ENCODE measurements at regions not wholly inside any gene's neighbourhood (a gene's known extent, or its start where the extent isn't known, plus 50 kb on each side); places are given as distances from the start of the nearest gene placed in this dataset.

DNA sequence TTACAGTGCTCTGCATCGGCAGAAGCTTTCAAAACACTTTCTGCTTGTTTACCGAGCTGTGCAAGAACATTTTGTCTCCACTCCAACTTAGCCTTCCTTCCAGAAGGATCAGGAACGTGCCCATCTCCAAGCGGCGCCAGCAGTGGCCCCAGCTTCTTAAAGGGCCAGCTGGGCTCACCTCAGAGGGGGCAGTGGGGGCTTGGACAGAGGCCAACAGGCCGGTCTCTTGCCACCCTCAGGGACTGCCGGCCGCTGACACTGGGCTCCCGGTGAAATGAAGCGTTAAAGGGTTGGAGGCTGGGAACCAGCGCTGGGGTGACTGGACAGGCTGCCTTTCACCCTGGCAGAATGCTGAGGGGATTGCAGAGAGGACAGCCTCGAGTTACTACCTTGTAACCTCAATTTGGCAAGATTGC, 67.0 kb upstream of the RNU6ATAC start:
- no peak overlapping the region for H3K4me3 ChIP-seq (ENCODE audit: low read depth, low read length)
- TF ChIP-seq, protein P1, sequence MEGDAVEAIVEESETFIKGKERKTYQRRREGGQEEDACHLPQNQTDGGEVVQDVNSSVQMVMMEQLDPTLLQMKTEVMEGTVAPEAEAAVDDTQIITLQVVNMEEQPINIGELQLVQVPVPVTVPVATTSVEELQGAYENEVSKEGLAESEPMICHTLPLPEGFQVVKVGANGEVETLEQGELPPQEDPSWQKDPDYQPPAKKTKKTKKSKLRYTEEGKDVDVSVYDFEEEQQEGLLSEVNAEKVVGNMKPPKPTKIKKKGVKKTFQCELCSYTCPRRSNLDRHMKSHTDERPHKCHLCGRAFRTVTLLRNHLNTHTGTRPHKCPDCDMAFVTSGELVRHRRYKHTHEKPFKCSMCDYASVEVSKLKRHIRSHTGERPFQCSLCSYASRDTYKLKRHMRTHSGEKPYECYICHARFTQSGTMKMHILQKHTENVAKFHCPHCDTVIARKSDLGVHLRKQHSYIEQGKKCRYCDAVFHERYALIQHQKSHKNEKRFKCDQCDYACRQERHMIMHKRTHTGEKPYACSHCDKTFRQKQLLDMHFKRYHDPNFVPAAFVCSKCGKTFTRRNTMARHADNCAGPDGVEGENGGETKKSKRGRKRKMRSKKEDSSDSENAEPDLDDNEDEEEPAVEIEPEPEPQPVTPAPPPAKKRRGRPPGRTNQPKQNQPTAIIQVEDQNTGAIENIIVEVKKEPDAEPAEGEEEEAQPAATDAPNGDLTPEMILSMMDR (IDR thresholded peaks at IDR 0.05; ENCODE audit: low read depth, low read length, missing control alignments), result no peak
- DNase-seq (ENCODE audit: low read depth), result no peak

DNA sequence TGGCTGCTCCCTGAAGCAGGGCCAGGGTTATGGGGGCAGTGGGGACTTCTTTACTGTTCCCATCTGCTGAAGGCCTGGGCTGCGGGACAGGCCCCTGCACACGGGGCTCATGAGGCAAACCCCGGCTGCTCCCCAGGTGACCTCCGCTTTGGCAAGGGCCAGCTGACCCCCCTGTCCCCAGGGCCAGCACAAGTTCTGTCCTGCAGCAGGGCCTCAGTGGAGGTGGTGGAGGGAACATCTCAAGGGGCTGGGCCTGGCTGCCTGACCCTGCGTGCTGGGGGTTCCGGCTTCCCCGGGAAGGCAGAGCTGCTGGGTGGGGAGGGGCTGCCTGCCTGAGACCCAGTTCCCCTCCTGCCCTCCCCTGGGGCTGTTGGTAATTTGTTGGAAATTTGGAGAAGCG, 67.4 kb upstream of the RNU6ATAC start:
- TF ChIP-seq, protein P1 (IDR thresholded peaks at IDR 0.05; ENCODE audit: low read depth, low read length, missing control alignments), result no peak
- no peak for DNase-seq (ENCODE audit: low read depth)

DNA sequence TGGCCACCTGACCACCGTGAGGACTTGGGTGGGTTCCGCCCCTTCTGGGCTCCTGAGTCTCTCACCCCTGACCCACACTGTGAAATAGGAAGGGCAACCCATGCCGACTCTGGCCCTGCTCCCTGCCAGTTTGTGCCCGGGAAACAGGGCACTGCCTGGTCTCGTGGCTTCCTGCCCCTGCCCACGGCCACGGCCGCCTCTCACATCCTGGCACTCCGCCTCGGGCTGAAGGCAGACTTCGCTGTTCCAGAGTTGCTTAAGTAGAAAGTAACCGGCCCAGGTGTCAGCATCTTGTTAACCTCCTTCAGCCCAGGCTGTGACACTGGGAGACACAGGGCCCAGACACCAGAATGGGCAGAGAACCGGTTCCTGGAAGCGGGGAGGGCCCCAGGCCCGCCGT, 68.7 kb upstream of the RNU6ATAC start:
- H3K4me3 ChIP-seq (ENCODE audit: low read depth, low read length), result no peak overlapping the region
- TF ChIP-seq, protein P1 (IDR thresholded peaks at IDR 0.05; ENCODE audit: low read depth, low read length, missing control alignments), result no peak
- no peak for DNase-seq (ENCODE audit: low read depth)

More for the DNA sequence above, 67.4 kb upstream of the RNU6ATAC start:
- no peak overlapping the region for H3K4me3 ChIP-seq (ENCODE audit: low read depth, low read length)

DNA sequence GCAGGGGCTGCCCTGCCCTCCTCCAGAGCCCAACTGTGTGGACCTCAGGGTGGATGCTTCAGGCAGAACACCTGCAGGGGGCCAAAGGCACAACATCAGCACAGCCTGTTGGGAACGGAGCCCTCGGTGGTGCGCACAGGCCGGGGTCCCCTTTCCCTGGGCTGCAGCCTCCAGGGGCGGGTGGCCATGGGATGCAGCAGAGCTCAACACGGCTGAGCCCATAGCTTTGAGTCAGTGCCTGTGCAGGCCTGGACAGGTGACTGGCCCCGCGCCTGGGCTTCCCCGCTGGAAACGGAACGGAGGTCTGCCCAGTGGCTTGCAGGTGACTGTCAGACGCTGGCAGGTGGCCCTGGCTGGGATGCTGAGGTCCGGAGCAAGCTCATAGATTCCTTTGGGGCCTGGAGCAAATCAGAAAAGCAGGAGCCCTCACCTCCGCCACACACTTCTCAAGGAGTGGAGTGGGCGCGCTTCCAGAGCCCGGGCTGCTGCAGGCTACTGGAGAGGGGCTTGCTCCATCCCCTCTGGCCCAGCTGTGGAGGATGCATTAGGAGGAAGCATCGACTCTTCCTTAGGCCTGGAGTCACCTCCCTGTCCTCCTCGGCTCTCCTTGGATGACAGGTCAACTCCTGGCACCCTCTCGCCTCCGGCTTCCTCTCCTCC, 69.8 kb upstream of the RNU6ATAC start:
- no peak for DNase-seq (ENCODE audit: low read depth)
- no peak overlapping the region for H3K4me3 ChIP-seq (ENCODE audit: low read depth, low read length)
- TF ChIP-seq, protein P1 (IDR thresholded peaks at IDR 0.05; ENCODE audit: low read depth, low read length, missing control alignments), result no peak

DNA sequence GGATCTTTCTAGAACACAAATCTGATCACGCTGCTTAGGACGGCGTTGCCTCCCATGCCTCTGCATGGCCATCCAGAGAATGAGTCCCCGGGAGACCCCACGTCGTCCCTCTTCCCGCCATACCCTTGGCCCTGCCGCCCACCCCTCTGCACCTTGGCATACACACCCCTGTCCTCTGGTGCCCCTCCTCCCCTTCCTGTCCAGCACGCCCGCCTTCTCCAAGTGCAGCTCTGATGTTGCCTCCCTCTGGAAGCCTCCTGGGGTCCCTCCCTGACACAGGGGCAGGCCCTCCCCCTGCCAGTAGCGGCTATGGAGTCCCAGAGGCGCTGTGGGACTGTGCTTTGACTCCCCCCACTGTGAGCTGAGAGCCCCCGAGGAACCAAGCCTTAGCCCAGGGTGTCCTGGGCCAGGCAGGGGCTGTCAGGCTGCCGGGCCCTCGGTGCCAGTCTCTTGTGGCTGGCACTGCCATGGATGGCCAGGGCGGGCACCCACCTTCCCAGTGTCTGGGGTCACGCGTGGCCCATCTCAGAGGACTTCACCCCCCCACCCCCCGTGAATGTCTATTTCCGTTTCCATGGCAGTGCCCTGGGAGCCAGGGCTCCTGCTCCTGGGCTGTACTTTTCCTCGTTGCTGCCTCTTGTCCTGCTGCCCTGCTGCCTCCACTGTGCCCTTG, 70.5 kb upstream of the RNU6ATAC start:
- no peak for DNase-seq (ENCODE audit: low read depth)
- H3K4me3 ChIP-seq (ENCODE audit: low read depth, low read length), result no peak overlapping the region
- TF ChIP-seq, protein P1 (IDR thresholded peaks at IDR 0.05; ENCODE audit: low read depth, low read length, missing control alignments), result no peak

DNA sequence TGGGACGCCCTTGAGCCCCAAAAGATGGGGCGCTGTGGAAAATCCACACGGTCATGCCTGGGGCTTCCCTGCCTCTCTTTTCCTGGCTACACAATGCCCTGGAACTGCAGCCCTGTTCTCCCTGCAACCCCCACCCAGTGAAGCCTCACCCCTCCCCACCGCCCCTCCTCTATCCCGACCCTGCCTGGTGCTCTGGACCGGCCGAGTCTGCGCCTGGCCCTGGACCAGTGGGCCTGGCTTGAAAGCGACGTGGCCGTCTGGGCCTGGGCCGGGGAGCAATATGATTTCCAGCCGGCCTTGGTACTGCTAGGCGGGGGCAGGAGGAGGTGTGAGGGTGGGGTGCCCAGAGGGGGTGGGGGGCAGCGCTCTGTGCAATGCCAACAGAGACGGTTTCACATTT, 71.0 kb upstream of the RNU6ATAC start:
- TF ChIP-seq, protein P1 (IDR thresholded peaks at IDR 0.05; ENCODE audit: low read depth, low read length, missing control alignments), result no peak
- no peak for DNase-seq (ENCODE audit: low read depth)
- H3K4me3 ChIP-seq (ENCODE audit: low read depth, low read length), result no peak overlapping the region

DNA sequence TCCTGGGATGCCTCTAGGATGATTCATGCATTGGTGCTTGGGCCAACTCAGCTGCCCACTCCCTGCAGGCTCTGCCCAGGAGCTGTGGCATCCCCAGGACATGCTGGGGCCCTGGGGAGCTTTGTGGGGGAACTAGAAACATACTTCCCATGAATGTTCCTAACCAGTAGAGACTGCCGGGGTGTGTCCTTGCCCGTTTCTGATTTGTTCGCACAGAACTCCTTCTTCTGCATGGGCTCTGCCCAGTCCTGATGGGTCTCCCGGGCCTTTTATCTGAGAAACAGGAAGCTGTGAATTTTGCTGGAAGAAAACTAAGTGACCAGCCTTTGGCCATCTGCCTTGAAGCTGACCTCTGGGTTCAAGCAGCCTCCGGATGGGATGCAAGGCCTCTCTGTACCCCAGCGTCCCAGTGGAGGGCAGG, 71.6 kb upstream of the RNU6ATAC start:
- TF ChIP-seq, protein P1 (IDR thresholded peaks at IDR 0.05; ENCODE audit: low read depth, low read length, missing control alignments), result no peak

More for the DNA sequence above, 71.6 kb upstream of the RNU6ATAC start:
- no peak overlapping the region for H3K4me3 ChIP-seq (ENCODE audit: low read depth, low read length)
- no peak for DNase-seq (ENCODE audit: low read depth)
